ENCODE measurements at regions not wholly inside any gene's neighbourhood (a gene's known extent, or its start where the extent isn't known, plus 50 kb on each side); places are given as distances from the start of the nearest gene placed in this dataset.

DNA sequence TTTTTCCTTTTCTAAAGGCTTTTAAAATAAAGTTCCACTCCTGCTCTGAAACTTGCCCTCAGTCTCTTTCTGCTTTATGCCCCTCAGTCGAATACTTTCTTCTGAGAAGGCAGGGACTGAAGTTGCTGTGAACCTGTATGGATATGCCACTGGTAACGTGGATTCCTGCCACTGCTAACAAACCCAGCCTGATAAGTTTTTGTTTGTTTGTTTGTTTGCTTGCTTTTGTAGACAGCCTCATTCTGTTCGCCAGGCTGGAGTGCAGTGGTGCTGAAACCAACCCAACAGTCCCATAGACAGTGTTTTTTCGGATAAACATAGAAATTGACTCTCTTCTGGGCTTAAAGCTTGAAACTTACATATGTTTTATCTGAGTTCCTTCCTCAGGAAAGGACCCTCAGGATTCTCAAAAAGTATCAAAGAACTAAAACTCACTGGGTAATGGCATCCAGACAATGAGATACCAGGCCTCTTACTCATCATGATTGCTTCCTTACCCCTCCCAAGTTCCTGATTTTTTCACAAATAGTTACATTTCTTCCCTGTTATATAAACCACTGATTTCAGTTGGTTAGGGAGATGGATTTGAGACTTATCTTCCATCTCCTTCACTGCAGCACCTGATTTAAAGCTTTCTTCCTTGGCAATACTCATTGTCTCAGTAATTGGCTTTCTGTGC is 273.6 kb downstream of the SDHAF3 start:
- TF ChIP-seq, protein P1, sequence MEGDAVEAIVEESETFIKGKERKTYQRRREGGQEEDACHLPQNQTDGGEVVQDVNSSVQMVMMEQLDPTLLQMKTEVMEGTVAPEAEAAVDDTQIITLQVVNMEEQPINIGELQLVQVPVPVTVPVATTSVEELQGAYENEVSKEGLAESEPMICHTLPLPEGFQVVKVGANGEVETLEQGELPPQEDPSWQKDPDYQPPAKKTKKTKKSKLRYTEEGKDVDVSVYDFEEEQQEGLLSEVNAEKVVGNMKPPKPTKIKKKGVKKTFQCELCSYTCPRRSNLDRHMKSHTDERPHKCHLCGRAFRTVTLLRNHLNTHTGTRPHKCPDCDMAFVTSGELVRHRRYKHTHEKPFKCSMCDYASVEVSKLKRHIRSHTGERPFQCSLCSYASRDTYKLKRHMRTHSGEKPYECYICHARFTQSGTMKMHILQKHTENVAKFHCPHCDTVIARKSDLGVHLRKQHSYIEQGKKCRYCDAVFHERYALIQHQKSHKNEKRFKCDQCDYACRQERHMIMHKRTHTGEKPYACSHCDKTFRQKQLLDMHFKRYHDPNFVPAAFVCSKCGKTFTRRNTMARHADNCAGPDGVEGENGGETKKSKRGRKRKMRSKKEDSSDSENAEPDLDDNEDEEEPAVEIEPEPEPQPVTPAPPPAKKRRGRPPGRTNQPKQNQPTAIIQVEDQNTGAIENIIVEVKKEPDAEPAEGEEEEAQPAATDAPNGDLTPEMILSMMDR (IDR thresholded peaks at IDR 0.05), result no peak
- 80% methylated on average over 1 of the region's 4 CpGs for WGBS (ENCODE audit: insufficient coverage)
- H3K27me3 Mint-ChIP-seq (ENCODE audit: low read depth in 3 of 3), result no peaks in the 10 kb centered on the region
- Histone ChIP-seq H3K4me3 (replicated peaks in 1 of 3; ENCODE audit: low read depth in 2 of 3, low read length in 3 of 3) (no peak overlapping the region), H3K27me3 (ENCODE audit: control insufficient read depth in 2 of 2, insufficient read depth in 2 of 2, low read length in 2 of 2) (no peaks in the 10 kb centered on the region), H3K4me2 (replicated peaks; ENCODE audit: extremely low read depth, low read length, poor library complexity, severe bottlenecking) (no peak overlapping the region), H2AFZ (ENCODE audit: insufficient read depth, low read depth, low read length, poor library complexity, severe bottlenecking) (no peak overlapping the region), H3K4me1 (ENCODE audit: control insufficient read depth in 1 of 2, insufficient read depth in 2 of 2, low read length in 2 of 2) (no peaks in the 10 kb centered on the region), H3K27ac (ENCODE audit: low read depth in 1 of 2, low read length in 2 of 2) (no peak overlapping the region), H4K20me1 (ENCODE audit: insufficient read depth, low read length) (no peaks in the 10 kb centered on the region), H3K9me3 (replicated peaks in 1 of 2; ENCODE audit: control insufficient read depth in 1 of 2, insufficient read depth in 1 of 2, low read length in 2 of 2) (peaks cover 23 to 24% of the 10 kb centered on the region in 2 donors), H3K79me2 (ENCODE audit: insufficient read depth, low read length) (no peaks in the 10 kb centered on the region), H3K36me3 (replicated peaks in 1 of 2; ENCODE audit: control insufficient read depth in 1 of 2, insufficient read depth in 2 of 2, low read length in 2 of 2) (no peaks in the 10 kb centered on the region), H3K9ac (ENCODE audit: insufficient read depth, low read length, poor library complexity, severe bottlenecking) (no peak overlapping the region)
- intact Hi-C loops (cut with micrococcal nuclease), result no loop called here
- no peak for DNase-seq
- peaks cover 1% of the 10 kb centered on the region for H3K4me1 Mint-ChIP-seq
- H3K27ac Mint-ChIP-seq, result no peak overlapping the region
- no peaks in the 10 kb centered on the region for H3K36me3 Mint-ChIP-seq
- H3K4me3 Mint-ChIP-seq, result no peak overlapping the region
- H3K9me3 Mint-ChIP-seq, result peaks cover 3 to 23% (median 17%) of the 10 kb centered on the region in 7 donors

DNA sequence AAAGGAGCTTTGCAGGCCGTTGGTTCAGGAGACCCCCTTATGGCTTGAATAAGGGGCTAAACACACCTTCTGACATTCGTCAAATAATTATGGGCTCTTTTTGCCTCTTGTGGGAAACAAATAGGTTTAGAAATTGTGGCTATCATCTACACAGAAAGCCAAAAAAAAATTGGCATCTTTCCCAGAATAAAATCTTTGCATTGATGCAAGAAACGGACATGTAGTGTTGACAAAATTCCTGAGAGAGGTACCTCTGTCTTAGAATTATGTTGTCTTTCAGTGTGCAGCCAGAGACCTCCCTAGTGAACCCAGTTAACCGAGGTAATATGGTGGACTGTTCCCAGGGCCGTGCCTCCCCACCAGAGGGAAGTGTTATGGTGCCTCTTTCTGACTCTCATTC is 283.9 kb downstream of the SDHAF3 start:
- Histone ChIP-seq H3K27me3 (ENCODE audit: control insufficient read depth in 2 of 2, insufficient read depth in 2 of 2, low read length in 2 of 2) (no peaks in the 10 kb centered on the region), H3K36me3 (replicated peaks in 1 of 2; ENCODE audit: control insufficient read depth in 1 of 2, insufficient read depth in 2 of 2, low read length in 2 of 2) (no peaks in the 10 kb centered on the region), H3K79me2 (ENCODE audit: insufficient read depth, low read length) (no peaks in the 10 kb centered on the region), H3K9me3 (replicated peaks in 1 of 2; ENCODE audit: control insufficient read depth in 1 of 2, insufficient read depth in 1 of 2, low read length in 2 of 2) (no peaks in the 10 kb centered on the region), H4K20me1 (ENCODE audit: insufficient read depth, low read length) (no peaks in the 10 kb centered on the region), H3K4me1 (ENCODE audit: control insufficient read depth in 1 of 2, insufficient read depth in 2 of 2, low read length in 2 of 2) (no peaks in the 10 kb centered on the region), H3K9ac (ENCODE audit: insufficient read depth, low read length, poor library complexity, severe bottlenecking) (no peak overlapping the region), H3K4me2 (replicated peaks; ENCODE audit: extremely low read depth, low read length, poor library complexity, severe bottlenecking) (no peak overlapping the region), H2AFZ (ENCODE audit: insufficient read depth, low read depth, low read length, poor library complexity, severe bottlenecking) (no peak overlapping the region), H3K27ac (ENCODE audit: low read depth in 1 of 2, low read length in 2 of 2) (no peak overlapping the region), H3K4me3 (replicated peaks in 1 of 3; ENCODE audit: low read depth in 2 of 3, low read length in 3 of 3) (no peak overlapping the region)
- no peak overlapping the region for H3K27ac Mint-ChIP-seq
- no peak for DNase-seq
- H3K36me3 Mint-ChIP-seq, result no peaks in the 10 kb centered on the region
- peaks cover 0 to 2% (median 0%) of the 10 kb centered on the region in 7 donors for H3K9me3 Mint-ChIP-seq
- 100% methylated on average over 1 of the region's 5 CpGs for WGBS (ENCODE audit: insufficient coverage)
- TF ChIP-seq, protein P1 (IDR thresholded peaks at IDR 0.05), result no peak
- intact Hi-C loops (cut with micrococcal nuclease), result no loop called here
- H3K27me3 Mint-ChIP-seq (ENCODE audit: low read depth in 3 of 3), result peaks cover 0 to 2% (median 0%) of the 10 kb centered on the region in 3 donors
- H3K4me3 Mint-ChIP-seq, result no peak overlapping the region
- H3K4me1 Mint-ChIP-seq, result no peaks in the 10 kb centered on the region

Data from CD14-positive monocyte (primary cell).